ENCODE measurements at regions not wholly inside any gene's neighbourhood (a gene's known extent, or its start where the extent isn't known, plus 50 kb on each side); places are given as distances from the start of the nearest gene placed in this dataset.

- Histone ChIP-seq H3K4me1 (no peaks in the 10 kb centered on the region), H3K27me3 (ENCODE audit: low read depth) (no peaks in the 10 kb centered on the region), H3K36me3 (replicated peaks) (no peaks in the 10 kb centered on the region), H3K4me3 (no peak overlapping the region), H3K9me3 (no peaks in the 10 kb centered on the region)
- no peak for DNase-seq (ENCODE audit: low spot score in 2 of 2)
- in situ Hi-C loops (cut with MboI; ENCODE audit: low sequenced_read_pairs), result no loop called here
Measured at GRCh38 chr7:135843214-135843613, 94.6 kb upstream of the FAM180A start.

GRCh38 chr7:135842446-135843179 is 94.0 kb upstream of the FAM180A start:
- no peak overlapping the region for H3K4me3 ChIP-seq
- H3K4me1 ChIP-seq, result no peaks in the 10 kb centered on the region
- no peak for DNase-seq (ENCODE audit: low spot score in 2 of 2)
- in situ Hi-C loops (cut with MboI; ENCODE audit: low sequenced_read_pairs), result no loop called here
- no peaks in the 10 kb centered on the region for H3K9me3 ChIP-seq
- no peaks in the 10 kb centered on the region for H3K36me3 ChIP-seq (replicated peaks)
- H3K27me3 ChIP-seq (ENCODE audit: low read depth), result no peaks in the 10 kb centered on the region

GRCh38 chr7:135840591-135840990 is 92.0 kb upstream of the FAM180A start:
- in situ Hi-C loops (cut with MboI; ENCODE audit: low sequenced_read_pairs), result no loop called here
- Histone ChIP-seq H3K36me3 (replicated peaks) (no peaks in the 10 kb centered on the region), H3K27me3 (ENCODE audit: low read depth) (no peaks in the 10 kb centered on the region), H3K4me1 (no peaks in the 10 kb centered on the region), H3K4me3 (no peak overlapping the region), H3K9me3 (no peaks in the 10 kb centered on the region)
- DNase-seq (ENCODE audit: low spot score in 2 of 2), result no peak

- in situ Hi-C loops (cut with MboI; ENCODE audit: low sequenced_read_pairs), result no loop called here
- no peak for DNase-seq (ENCODE audit: low spot score in 2 of 2)
Measured at GRCh38 chr7:135837675-135838074, 89.1 kb upstream of the FAM180A start.

GRCh38 chr7:135834266-135834665 is 85.7 kb upstream of the FAM180A start:
- Histone ChIP-seq H3K36me3 (replicated peaks) (no peaks in the 10 kb centered on the region), H3K4me1 (no peaks in the 10 kb centered on the region), H3K9me3 (no peaks in the 10 kb centered on the region), H3K4me3 (no peak overlapping the region), H3K27me3 (ENCODE audit: low read depth) (0 out of 2 replicates have a peak, but pooled peaks cover 3% of the 10 kb centered on the region)
- DNase-seq (ENCODE audit: low spot score in 2 of 2), result no peak
- in situ Hi-C loops (cut with MboI; ENCODE audit: low sequenced_read_pairs), result no loop called here

More at GRCh38 chr7:135837675-135838074, 89.1 kb upstream of the FAM180A start:
- Histone ChIP-seq H3K4me1 (no peaks in the 10 kb centered on the region), H3K9me3 (no peaks in the 10 kb centered on the region), H3K36me3 (replicated peaks) (no peaks in the 10 kb centered on the region), H3K4me3 (no peak overlapping the region), H3K27me3 (ENCODE audit: low read depth) (0 out of 2 replicates have a peak, but pooled peaks cover 3% of the 10 kb centered on the region)

- H3K27me3 ChIP-seq (ENCODE audit: low read depth), result 0 out of 2 replicates have a peak, but pooled peaks cover 3% of the 10 kb centered on the region
- no peaks in the 10 kb centered on the region for H3K9me3 ChIP-seq
- H3K4me1 ChIP-seq, result no peaks in the 10 kb centered on the region
- in situ Hi-C loops (cut with MboI; ENCODE audit: low sequenced_read_pairs), result no loop called here
- no peak for DNase-seq (ENCODE audit: low spot score in 2 of 2)
- no peak overlapping the region for H3K4me3 ChIP-seq
- no peaks in the 10 kb centered on the region for H3K36me3 ChIP-seq (replicated peaks)
Measured at GRCh38 chr7:135833642-135834041, 85.0 kb upstream of the FAM180A start.

GRCh38 chr7:135831455-135832195 is 83.0 kb upstream of the FAM180A start:
- no peak for DNase-seq (ENCODE audit: low spot score in 2 of 2)

GRCh38 chr7:135828604-135829003 is 80.0 kb upstream of the FAM180A start:
- DNase-seq (ENCODE audit: low spot score in 2 of 2), result no peak
- no peaks in the 10 kb centered on the region for H3K9me3 ChIP-seq

More at GRCh38 chr7:135831455-135832195, 83.0 kb upstream of the FAM180A start:
- H3K27me3 ChIP-seq (ENCODE audit: low read depth), result 0 out of 2 replicates have a peak, but pooled peaks cover 3% of the 10 kb centered on the region
- H3K36me3 ChIP-seq (replicated peaks), result no peaks in the 10 kb centered on the region
- in situ Hi-C loops (cut with MboI; ENCODE audit: low sequenced_read_pairs), result no loop called here
- no peaks in the 10 kb centered on the region for H3K9me3 ChIP-seq
- H3K4me3 ChIP-seq, result no peak overlapping the region
- no peaks in the 10 kb centered on the region for H3K4me1 ChIP-seq

GRCh38 chr7:135827391-135827790 is 78.8 kb upstream of the FAM180A start:
- no peak for DNase-seq (ENCODE audit: low spot score in 2 of 2)
- in situ Hi-C loops (cut with MboI; ENCODE audit: low sequenced_read_pairs), result no loop called here
- Histone ChIP-seq H3K4me3 (no peak overlapping the region), H3K27me3 (ENCODE audit: low read depth) (no peaks in the 10 kb centered on the region), H3K36me3 (replicated peaks) (no peaks in the 10 kb centered on the region), H3K4me1 (no peaks in the 10 kb centered on the region), H3K9me3 (no peaks in the 10 kb centered on the region)

More at GRCh38 chr7:135828604-135829003, 80.0 kb upstream of the FAM180A start:
- Histone ChIP-seq H3K27me3 (ENCODE audit: low read depth) (no peaks in the 10 kb centered on the region), H3K4me1 (no peaks in the 10 kb centered on the region), H3K4me3 (no peak overlapping the region), H3K36me3 (replicated peaks) (no peaks in the 10 kb centered on the region)
- in situ Hi-C loops (cut with MboI; ENCODE audit: low sequenced_read_pairs), result no loop called here

GRCh38 chr7:135825406-135825805 is 76.8 kb upstream of the FAM180A start:
- in situ Hi-C loops (cut with MboI; ENCODE audit: low sequenced_read_pairs), result no loop called here
- DNase-seq (ENCODE audit: low spot score in 2 of 2), result no peak
- H3K36me3 ChIP-seq (replicated peaks), result no peaks in the 10 kb centered on the region
- no peak overlapping the region for H3K4me3 ChIP-seq
- no peaks in the 10 kb centered on the region for H3K27me3 ChIP-seq (ENCODE audit: low read depth)
- H3K9me3 ChIP-seq, result no peaks in the 10 kb centered on the region; the same call in 1 of the 2 replicates
- no peaks in the 10 kb centered on the region for H3K4me1 ChIP-seq

GRCh38 chr7:135822376-135822775 is 73.8 kb upstream of the FAM180A start:
- in situ Hi-C loops (cut with MboI; ENCODE audit: low sequenced_read_pairs), result no loop called here
- no peak overlapping the region for H3K4me3 ChIP-seq
- no peaks in the 10 kb centered on the region for H3K27me3 ChIP-seq (ENCODE audit: low read depth)

GRCh38 chr7:135817583-135817982 is 69.0 kb upstream of the FAM180A start:
- Histone ChIP-seq H3K4me3 (no peak overlapping the region), H3K27me3 (ENCODE audit: low read depth) (no peaks in the 10 kb centered on the region), H3K36me3 (replicated peaks) (no peaks in the 10 kb centered on the region), H3K4me1 (no peaks in the 10 kb centered on the region), H3K9me3 (no peaks in the 10 kb centered on the region; the same call in 1 of the 2 replicates)
- no peak for DNase-seq (ENCODE audit: low spot score in 2 of 2)
- in situ Hi-C loops (cut with MboI; ENCODE audit: low sequenced_read_pairs), result no loop called here

More at GRCh38 chr7:135822376-135822775, 73.8 kb upstream of the FAM180A start:
- DNase-seq (ENCODE audit: low spot score in 2 of 2), result no peak
- no peaks in the 10 kb centered on the region for H3K4me1 ChIP-seq
- H3K36me3 ChIP-seq (replicated peaks), result no peaks in the 10 kb centered on the region
- no peaks in the 10 kb centered on the region; the same call in 1 of the 2 replicates for H3K9me3 ChIP-seq

- no peaks in the 10 kb centered on the region for H3K4me1 ChIP-seq
- no peak for DNase-seq (ENCODE audit: low spot score in 2 of 2)
- in situ Hi-C loops (cut with MboI; ENCODE audit: low sequenced_read_pairs), result no loop called here
- H3K36me3 ChIP-seq (replicated peaks), result no peaks in the 10 kb centered on the region
- H3K27me3 ChIP-seq (ENCODE audit: low read depth), result no peaks in the 10 kb centered on the region
- no peak overlapping the region for H3K4me3 ChIP-seq
- H3K9me3 ChIP-seq, result no peaks in the 10 kb centered on the region
Measured at GRCh38 chr7:135815033-135815432, 66.4 kb upstream of the FAM180A start.

- in situ Hi-C loops (cut with MboI; ENCODE audit: low sequenced_read_pairs), result no loop called here
- Histone ChIP-seq H3K27me3 (ENCODE audit: low read depth) (no peaks in the 10 kb centered on the region), H3K9me3 (no peaks in the 10 kb centered on the region), H3K4me1 (no peaks in the 10 kb centered on the region), H3K4me3 (no peak overlapping the region), H3K36me3 (replicated peaks) (no peaks in the 10 kb centered on the region)
- no peak for DNase-seq (ENCODE audit: low spot score in 2 of 2)
Measured at GRCh38 chr7:135812148-135812547, 63.5 kb upstream of the FAM180A start.

Measured in HAP-1 (cell line).